Caco-2 (cell line): ENCODE measurements at regions not wholly inside any gene's neighbourhood (a gene's known extent, or its start where the extent isn't known, plus 50 kb on each side); places are given as distances from the start of the nearest gene placed in this dataset.

Source experiments
- BruUV-seq: library from RNA; stranded (reverse); fragments of 400-500 nt; replicated peaks from 2 replicates; lab custom pipeline; 2021; lab: Mats Ljungman, UMichigan
- CTCF ChIA-PET: fragments of 300-600 bp; sonication (Branson Sonifier 250); formaldehyde crosslinking; loops from one replicate; lab custom pipeline; 2022; ENCODE audit warnings: antibody characterized with exemption; lab: Charles Lee
- POLR2A ChIA-PET: fragments of 300-600 bp; sonication (Branson Sonifier 250); formaldehyde crosslinking; loops from one replicate; lab custom pipeline; 2022; ENCODE audit warnings: antibody characterized with exemption; lab: Charles Lee
- DNase-seq, 2 experiments: peaks; one replicate each; pipeline versions ENCODE4 v3.0.0 to v3.0.0-alpha.2; 2020 to 2022
- H3K27me3 ChIP-seq: replicated peaks from 2 replicates; pipeline ENCODE4 v1.6.0; 2011; ENCODE audit warnings: low read length; ENCODE audit not compliant: control insufficient read depth, insufficient read depth
- H3K36me3 ChIP-seq: 2 replicates; pipeline ENCODE4 v1.5.1; 2011; ENCODE audit warnings: low read length; ENCODE audit not compliant: control insufficient read depth, insufficient read depth
- H3K4me1 ChIP-seq: fragments of 250-450 bp; sonication (Bioruptor Pico); 2 replicates; pipeline ENCODE4 v1.5.1; 2020; ENCODE audit warnings: mild to moderate bottlenecking
- H3K4me3 ChIP-seq: 2 replicates; pipeline ENCODE4 v1.5.1; 2011; ENCODE audit warnings: low read depth, mild to moderate bottlenecking, control low read depth, low read length
- H3K9me3 ChIP-seq: fragments of 250-450 bp; sonication (Bioruptor Pico); 2 replicates; pipeline ENCODE4 v1.5.1; 2020; ENCODE audit warnings: mild to moderate bottlenecking, moderate library complexity
- H3K27ac Mint-ChIP-seq: one replicate; pipeline ENCODE4 v1.8.0; 2022; ENCODE audit warnings: mixed read lengths; ENCODE audit not compliant: unreplicated experiment
- H3K27me3 Mint-ChIP-seq: one replicate; pipeline ENCODE4 v1.8.0; 2022; ENCODE audit warnings: mixed read lengths; ENCODE audit not compliant: insufficient read depth, unreplicated experiment
- H3K36me3 Mint-ChIP-seq: one replicate; pipeline ENCODE4 v1.8.0; 2022; ENCODE audit warnings: mild to moderate bottlenecking, mixed read lengths; ENCODE audit not compliant: insufficient read depth, unreplicated experiment
- H3K4me1 Mint-ChIP-seq: one replicate; pipeline ENCODE4 v1.8.0; 2022; ENCODE audit warnings: low read depth, mixed read lengths; ENCODE audit not compliant: unreplicated experiment
- H3K4me3 Mint-ChIP-seq: one replicate; pipeline ENCODE4 v1.8.0; 2022; ENCODE audit warnings: mild to moderate bottlenecking, moderate library complexity, mixed read lengths; ENCODE audit not compliant: unreplicated experiment
- H3K9me3 Mint-ChIP-seq: one replicate; pipeline ENCODE4 v1.8.0; 2022; ENCODE audit warnings: mixed read lengths; ENCODE audit not compliant: unreplicated experiment
- intact Hi-C: fragments of 100-400 bp; cut with micrococcal nuclease; formaldehyde crosslinking; loops from one replicate; pipeline ENCODE4 v1.10.0; 2022; ENCODE audit not compliant: unreplicated experiment
- TF ChIP-seq, protein P1 (sequence below), 2 experiments: fragments of 200-600 bp in 1 of 2; IDR thresholded peaks; 1 replicate in 1 of 2; 2 replicates in 1 of 2; pipeline versions ENCODE4 v1.5.1 to v1.8.0; 2011 to 2022; ENCODE audit warnings: antibody characterized with exemption in 1 of 2, control low read depth in 1 of 2, inconsistent platforms in 1 of 2, low read depth in 1 of 2, low read length in 1 of 2, mild to moderate bottlenecking in 1 of 2, moderate library complexity in 1 of 2; ENCODE audit not compliant: insufficient read depth in 1 of 2, severe bottlenecking in 1 of 2, unreplicated experiment in 1 of 2

DNA sequence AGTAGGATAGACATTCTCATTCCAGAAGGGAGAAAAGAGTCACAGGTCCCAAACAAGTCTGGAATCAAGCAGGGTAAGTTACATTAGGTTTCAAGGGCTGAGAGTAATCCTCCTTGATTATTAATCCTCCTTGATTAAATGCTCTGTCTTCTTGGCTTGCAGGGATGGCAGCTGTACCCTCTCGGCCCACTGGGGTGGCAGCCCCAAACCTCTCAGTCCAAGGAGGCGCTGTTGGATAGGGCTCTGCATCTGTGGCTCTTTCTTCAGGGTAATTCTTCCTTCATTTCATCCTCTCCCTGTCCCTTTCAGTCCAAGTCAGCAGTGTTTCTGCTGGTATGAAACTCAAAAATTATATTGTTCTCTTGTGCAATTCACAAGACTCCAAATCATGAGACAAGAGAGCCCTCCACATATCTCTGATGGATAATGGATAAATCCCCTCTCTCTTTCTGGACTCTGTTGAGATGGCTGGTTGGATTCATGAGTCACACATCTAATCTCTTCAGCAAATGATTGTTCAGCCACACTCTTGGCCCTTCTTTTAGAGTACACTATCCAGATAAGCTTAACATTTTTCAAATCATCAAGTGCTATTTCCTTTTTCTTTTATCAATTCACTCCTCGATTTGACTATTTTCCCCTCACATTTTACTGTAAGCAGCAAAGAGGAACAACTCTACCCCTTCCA is 323.7 kb upstream of the HTR2A start:
- Mint-ChIP-seq H3K4me1 (no peaks in the 10 kb centered on the region), H3K36me3 (no peaks in the 10 kb centered on the region), H3K27ac (no peak overlapping the region), H3K27me3 (peaks cover 3% of the 10 kb centered on the region), H3K9me3 (no peaks in the 10 kb centered on the region), H3K4me3 (no peak overlapping the region)
- H3K9me3 ChIP-seq = no peaks in the 10 kb centered on the region
- TF ChIP-seq, protein P1, sequence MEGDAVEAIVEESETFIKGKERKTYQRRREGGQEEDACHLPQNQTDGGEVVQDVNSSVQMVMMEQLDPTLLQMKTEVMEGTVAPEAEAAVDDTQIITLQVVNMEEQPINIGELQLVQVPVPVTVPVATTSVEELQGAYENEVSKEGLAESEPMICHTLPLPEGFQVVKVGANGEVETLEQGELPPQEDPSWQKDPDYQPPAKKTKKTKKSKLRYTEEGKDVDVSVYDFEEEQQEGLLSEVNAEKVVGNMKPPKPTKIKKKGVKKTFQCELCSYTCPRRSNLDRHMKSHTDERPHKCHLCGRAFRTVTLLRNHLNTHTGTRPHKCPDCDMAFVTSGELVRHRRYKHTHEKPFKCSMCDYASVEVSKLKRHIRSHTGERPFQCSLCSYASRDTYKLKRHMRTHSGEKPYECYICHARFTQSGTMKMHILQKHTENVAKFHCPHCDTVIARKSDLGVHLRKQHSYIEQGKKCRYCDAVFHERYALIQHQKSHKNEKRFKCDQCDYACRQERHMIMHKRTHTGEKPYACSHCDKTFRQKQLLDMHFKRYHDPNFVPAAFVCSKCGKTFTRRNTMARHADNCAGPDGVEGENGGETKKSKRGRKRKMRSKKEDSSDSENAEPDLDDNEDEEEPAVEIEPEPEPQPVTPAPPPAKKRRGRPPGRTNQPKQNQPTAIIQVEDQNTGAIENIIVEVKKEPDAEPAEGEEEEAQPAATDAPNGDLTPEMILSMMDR (IDR thresholded peaks at IDR 0.05; ENCODE audit: insufficient read depth in 1 of 2, low read depth in 1 of 2, low read length in 1 of 2, severe bottlenecking in 1 of 2, unreplicated experiment in 1 of 2) = no peak
- H3K4me3 ChIP-seq = no peak overlapping the region
- H3K36me3 ChIP-seq = no peaks in the 10 kb centered on the region
- intact Hi-C loops = no loop called here
- H3K4me1 ChIP-seq = peaks cover 6% of the 10 kb centered on the region; the same call in 1 of the 2 replicates
- H3K27me3 ChIP-seq = no peaks in the 10 kb centered on the region
- CTCF ChIA-PET = no interaction called here
- POLR2A ChIA-PET = no interaction called here
- DNase-seq = no peak
- BruUV-seq = no TSS peak

GRCh38 chr13:47218611-47219010 is 321.8 kb upstream of the HTR2A start:
- Histone ChIP-seq H3K27me3 (no peaks in the 10 kb centered on the region), H3K9me3 (no peaks in the 10 kb centered on the region), H3K36me3 (no peaks in the 10 kb centered on the region), H3K4me3 (no peak overlapping the region), H3K4me1 (peaks cover 6% of the 10 kb centered on the region; the same call in 1 of the 2 replicates)
- DNase-seq = no peak
- ChIA-PET CTCF (no interaction called here), POLR2A (no interaction called here)
- no peaks in the 10 kb centered on the region for H3K9me3 Mint-ChIP-seq
- no peak overlapping the region for H3K4me3 Mint-ChIP-seq
- intact Hi-C loops = no loop called here
- H3K27ac Mint-ChIP-seq = no peak overlapping the region
- H3K4me1 Mint-ChIP-seq = no peaks in the 10 kb centered on the region
- no TSS peak for BruUV-seq
- H3K27me3 Mint-ChIP-seq = peaks cover 3% of the 10 kb centered on the region
- TF ChIP-seq, protein P1 (IDR thresholded peaks at IDR 0.05; ENCODE audit: insufficient read depth in 1 of 2, low read depth in 1 of 2, low read length in 1 of 2, severe bottlenecking in 1 of 2, unreplicated experiment in 1 of 2) = no peak
- H3K36me3 Mint-ChIP-seq = no peaks in the 10 kb centered on the region

DNA sequence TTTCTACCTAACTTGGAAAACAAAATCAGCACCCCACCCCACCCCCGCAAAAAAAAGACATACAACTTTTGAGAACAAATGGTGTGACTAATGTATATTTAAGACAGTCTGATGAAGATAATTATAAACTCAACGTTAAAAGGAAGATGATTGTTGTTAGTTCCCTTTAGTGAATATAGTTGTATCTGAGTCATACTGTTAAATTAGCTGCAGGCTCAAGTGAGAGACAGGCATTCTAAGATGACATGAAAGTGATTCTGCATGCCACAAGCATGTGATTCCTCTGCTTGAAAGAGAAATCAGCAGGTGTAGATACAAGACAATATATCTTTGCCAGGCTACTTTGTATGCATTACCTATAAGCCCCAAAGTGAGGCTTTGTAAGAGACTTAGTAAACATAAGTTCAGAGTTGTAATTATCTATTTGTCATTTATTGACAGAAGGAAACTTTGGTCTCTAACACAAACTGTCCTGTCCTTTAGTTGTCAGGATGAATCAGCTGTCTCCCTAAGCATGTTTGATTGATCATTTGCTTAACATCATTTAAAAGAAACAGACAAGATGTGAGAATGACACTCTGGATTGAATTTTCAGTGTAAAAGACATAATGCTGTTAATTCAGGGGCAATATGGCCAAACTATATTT is 319.4 kb upstream of the HTR2A start:
- Histone ChIP-seq H3K36me3 (no peaks in the 10 kb centered on the region), H3K27me3 (no peaks in the 10 kb centered on the region), H3K9me3 (no peaks in the 10 kb centered on the region), H3K4me1 (peaks cover 6% of the 10 kb centered on the region; the same call in 1 of the 2 replicates), H3K4me3 (no peak overlapping the region)
- TF ChIP-seq, protein P1 (IDR thresholded peaks at IDR 0.05; ENCODE audit: insufficient read depth in 1 of 2, low read depth in 1 of 2, low read length in 1 of 2, severe bottlenecking in 1 of 2, unreplicated experiment in 1 of 2) = no peak
- ChIA-PET CTCF (no interaction called here), POLR2A (no interaction called here)
- no peak overlapping the region for H3K27ac Mint-ChIP-seq
- intact Hi-C loops = no loop called here
- H3K27me3 Mint-ChIP-seq = peaks cover 5% of the 10 kb centered on the region
- no peak for DNase-seq
- H3K4me3 Mint-ChIP-seq = no peak overlapping the region
- no peaks in the 10 kb centered on the region for H3K36me3 Mint-ChIP-seq
- no peaks in the 10 kb centered on the region for H3K9me3 Mint-ChIP-seq
- H3K4me1 Mint-ChIP-seq = peaks cover 2% of the 10 kb centered on the region
- no TSS peak for BruUV-seq
